Suprapubic skin (tissue), 4 donors: ENCODE measurements at regions not wholly inside any gene's neighbourhood (a gene's known extent, or its start where the extent isn't known, plus 50 kb on each side); places are given as distances from the start of the nearest gene placed in this dataset.

Source experiments
- DNase-seq, 2 donors: peaks; one replicate each; pipeline ENCODE4 v3.0.0-alpha.2; 2019; ENCODE audit warnings: low spot score in 2 of 2
- H3K27ac ChIP-seq: fragments of 200-600 bp; sonication (generic); one replicate; pipeline ENCODE4 v1.5.1; 2019
- H3K27me3 ChIP-seq: fragments of 200-600 bp; sonication (generic); one replicate; pipeline ENCODE4 v1.5.1; 2019
- H3K36me3 ChIP-seq: fragments of 200-600 bp; sonication (generic); one replicate; pipeline ENCODE4 v1.5.1; 2019
- H3K4me1 ChIP-seq: fragments of 200-600 bp; sonication (generic); one replicate; pipeline ENCODE4 v1.5.1; 2019
- H3K4me3 ChIP-seq: fragments of 200-600 bp; sonication (generic); one replicate; pipeline ENCODE4 v1.5.1; 2019; ENCODE audit warnings: mild to moderate bottlenecking
- H3K9me3 ChIP-seq: fragments of 200-600 bp; sonication (generic); one replicate; pipeline ENCODE4 v1.5.1; 2019
- EP300 ChIP-seq: sonication (generic); formaldehyde crosslinking; IDR thresholded peaks from one replicate; pipeline ENCODE4 v1.6.1; 2017; ENCODE audit warnings: antibody characterized with exemption
- POLR2A ChIP-seq, 2 donors: fragments of 450-650 bp; IDR thresholded peaks; one replicate each; pipeline ENCODE4 v1.6.1; 2017; ENCODE audit warnings: antibody characterized with exemption in 2 of 2, mild to moderate bottlenecking in 2 of 2, moderate library complexity in 2 of 2
- POLR2AphosphoS5 ChIP-seq, 3 donors: sonication (generic); formaldehyde crosslinking; IDR thresholded peaks; one replicate each; pipeline ENCODE4 v1.6.1; 2017; ENCODE audit warnings: antibody characterized with exemption in 3 of 3
- WGBS: methylation state at CpG from one replicate; pipeline ENCODE4 v1.1.5; 2018; 5-methylcytosine and 5-hydroxymethylcytosine counted together
- TF ChIP-seq, protein P1 (sequence below), 2 donors: fragments of 200-600 bp in 1 of 2; fragments of 450-650 bp in 1 of 2; sonication (generic) in 1 of 2; IDR thresholded peaks; one replicate each; pipeline ENCODE4 v1.5.1; 2016 to 2019; ENCODE audit warnings: antibody characterized with exemption in 2 of 2, mild to moderate bottlenecking in 1 of 2, moderate library complexity in 1 of 2

DNA sequence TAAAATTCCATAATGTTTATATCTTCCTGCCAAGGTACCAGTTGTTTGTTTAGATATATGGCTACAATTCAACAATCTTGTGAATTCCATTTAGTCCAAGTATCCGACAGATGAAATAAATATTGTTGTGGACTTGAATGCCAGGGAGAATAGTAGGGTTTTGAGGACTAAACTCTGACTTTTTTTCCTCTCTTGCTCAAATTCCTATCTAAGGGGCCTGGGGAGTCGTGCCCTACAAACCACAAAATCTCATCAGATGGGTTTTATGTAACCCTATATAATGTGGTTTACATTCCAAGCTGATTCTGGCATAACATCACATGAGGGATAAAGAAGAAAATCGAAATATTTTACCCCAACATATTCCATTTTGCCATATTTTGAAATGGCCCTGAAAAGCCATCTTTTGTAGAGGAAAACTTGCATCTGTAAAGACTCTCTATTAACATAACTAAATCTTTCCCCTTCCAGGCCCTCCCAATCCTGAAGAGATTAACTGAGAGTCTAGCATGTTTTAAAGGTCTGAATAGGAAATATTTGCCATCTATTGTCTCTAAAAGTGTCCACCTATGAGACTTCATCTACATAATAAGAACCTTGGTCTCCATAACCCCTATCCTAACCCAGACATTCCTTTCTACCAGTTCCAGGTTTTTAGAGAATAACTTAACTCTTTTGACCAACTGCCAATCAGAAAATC, 184.7 kb upstream of the KITLG start:
- Histone ChIP-seq H3K27me3 (no peaks in the 10 kb centered on the region), H3K9me3 (no peaks in the 10 kb centered on the region), H3K4me1 (no peaks in the 10 kb centered on the region), H3K36me3 (no peaks in the 10 kb centered on the region), H3K4me3 (no peak overlapping the region), H3K27ac (no peak overlapping the region)
- DNase-seq = no peak
- TF ChIP-seq EP300 (no peak), POLR2AphosphoS5 (IDR thresholded peaks at IDR 0.05) (no peak), POLR2A (IDR thresholded peaks at IDR 0.05) (no peak)
- TF ChIP-seq, protein P1, sequence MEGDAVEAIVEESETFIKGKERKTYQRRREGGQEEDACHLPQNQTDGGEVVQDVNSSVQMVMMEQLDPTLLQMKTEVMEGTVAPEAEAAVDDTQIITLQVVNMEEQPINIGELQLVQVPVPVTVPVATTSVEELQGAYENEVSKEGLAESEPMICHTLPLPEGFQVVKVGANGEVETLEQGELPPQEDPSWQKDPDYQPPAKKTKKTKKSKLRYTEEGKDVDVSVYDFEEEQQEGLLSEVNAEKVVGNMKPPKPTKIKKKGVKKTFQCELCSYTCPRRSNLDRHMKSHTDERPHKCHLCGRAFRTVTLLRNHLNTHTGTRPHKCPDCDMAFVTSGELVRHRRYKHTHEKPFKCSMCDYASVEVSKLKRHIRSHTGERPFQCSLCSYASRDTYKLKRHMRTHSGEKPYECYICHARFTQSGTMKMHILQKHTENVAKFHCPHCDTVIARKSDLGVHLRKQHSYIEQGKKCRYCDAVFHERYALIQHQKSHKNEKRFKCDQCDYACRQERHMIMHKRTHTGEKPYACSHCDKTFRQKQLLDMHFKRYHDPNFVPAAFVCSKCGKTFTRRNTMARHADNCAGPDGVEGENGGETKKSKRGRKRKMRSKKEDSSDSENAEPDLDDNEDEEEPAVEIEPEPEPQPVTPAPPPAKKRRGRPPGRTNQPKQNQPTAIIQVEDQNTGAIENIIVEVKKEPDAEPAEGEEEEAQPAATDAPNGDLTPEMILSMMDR (IDR thresholded peaks at IDR 0.05) = no peak
- WGBS = 80% methylated on average over 3 of the region's 3 CpGs

DNA sequence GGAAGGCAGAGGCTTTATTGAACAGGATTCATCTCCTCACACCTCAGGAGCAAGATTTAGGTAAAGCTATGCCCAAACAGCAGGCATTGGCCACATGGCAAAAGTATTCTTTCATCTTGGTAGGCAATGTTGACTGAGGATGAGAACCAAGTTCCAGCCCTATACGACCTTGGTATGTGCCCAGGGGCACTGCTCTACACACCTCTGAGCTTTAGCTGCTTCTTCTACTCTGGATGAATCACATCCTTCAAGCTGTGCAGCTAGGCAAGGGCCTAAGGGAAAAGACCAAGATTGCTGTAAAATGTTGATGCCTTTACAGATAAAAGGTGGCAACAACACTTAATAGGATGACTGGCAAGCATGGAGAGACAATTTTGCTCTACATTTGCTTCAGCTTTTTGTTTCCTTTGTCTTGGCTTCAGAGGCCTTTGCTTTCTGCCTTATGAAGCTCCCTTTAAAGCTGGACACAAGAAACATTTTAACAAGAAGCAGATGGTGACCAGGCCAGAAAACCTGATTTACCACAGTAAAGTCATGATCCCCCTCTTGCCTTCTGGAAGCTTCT, 183.3 kb upstream of the KITLG start:
- TF ChIP-seq POLR2AphosphoS5 (IDR thresholded peaks at IDR 0.05) = no peak
- TF ChIP-seq EP300 = no peak
- TF ChIP-seq POLR2A (IDR thresholded peaks at IDR 0.05) = no peak
- TF ChIP-seq, protein P1 (IDR thresholded peaks at IDR 0.05) = no peak
- WGBS = 33% methylated on average over 1 of the region's 1 CpG

DNA sequence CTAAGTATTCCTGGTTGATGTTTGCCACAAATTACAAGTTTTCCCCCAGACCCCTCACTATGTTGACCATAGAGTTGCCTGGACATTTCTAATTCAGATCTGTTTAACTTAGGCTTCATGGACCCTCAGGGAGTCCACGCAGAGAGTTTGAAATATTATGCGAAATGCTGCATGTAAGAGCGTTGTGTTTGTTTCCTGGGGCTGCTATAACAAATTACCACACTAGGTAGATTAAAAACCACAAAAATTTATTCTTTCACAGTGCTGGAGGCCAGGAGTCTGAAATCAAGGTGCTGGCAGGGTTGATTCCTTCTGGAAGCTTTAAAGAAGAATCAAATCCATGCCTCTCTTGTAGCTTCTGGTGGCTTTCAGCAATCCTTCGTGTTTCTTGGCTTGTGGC, 177.9 kb upstream of the KITLG start:
- Histone ChIP-seq H3K9me3 (no peaks in the 10 kb centered on the region), H3K4me3 (no peak overlapping the region), H3K36me3 (no peaks in the 10 kb centered on the region), H3K27me3 (no peaks in the 10 kb centered on the region), H3K27ac (no peak overlapping the region), H3K4me1 (no peaks in the 10 kb centered on the region)
- TF ChIP-seq POLR2AphosphoS5 (IDR thresholded peaks at IDR 0.05) (no peak), POLR2A (IDR thresholded peaks at IDR 0.05) (no peak)
- TF ChIP-seq, protein P1 (IDR thresholded peaks at IDR 0.05) = no peak
- 84% methylated on average over 4 of the region's 4 CpGs for WGBS
- no peak for DNase-seq

More for the DNA sequence above, 183.3 kb upstream of the KITLG start:
- H3K27ac ChIP-seq = no peak overlapping the region
- no peaks in the 10 kb centered on the region for H3K4me1 ChIP-seq
- no peaks in the 10 kb centered on the region for H3K9me3 ChIP-seq
- no peak for DNase-seq
- H3K27me3 ChIP-seq = no peaks in the 10 kb centered on the region
- no peak overlapping the region for H3K4me3 ChIP-seq
- no peaks in the 10 kb centered on the region for H3K36me3 ChIP-seq

DNA sequence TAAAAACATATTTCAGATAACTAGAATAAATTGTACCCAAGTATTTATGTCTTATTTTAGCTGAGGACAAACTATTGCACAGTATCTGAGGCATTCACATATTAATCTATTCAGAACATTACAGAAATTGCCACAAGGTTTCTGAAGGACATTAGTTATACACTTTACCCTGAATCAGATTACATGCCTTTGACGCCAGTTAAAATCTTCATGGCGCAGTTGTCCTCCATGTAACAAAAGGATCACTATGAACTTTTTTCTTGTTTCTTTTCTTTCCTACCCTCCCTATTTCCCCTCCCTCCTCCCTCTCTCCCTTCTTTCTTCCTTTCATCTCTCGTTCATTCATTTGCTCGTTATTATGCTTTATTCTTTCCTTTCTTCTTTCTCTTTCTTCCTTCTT, 176.6 kb upstream of the KITLG start:
- H3K36me3 ChIP-seq = no peaks in the 10 kb centered on the region
- no peak overlapping the region for H3K27ac ChIP-seq
- WGBS = 90% methylated on average over 4 of the region's 4 CpGs
- TF ChIP-seq, protein P1 (IDR thresholded peaks at IDR 0.05) = no peak
- TF ChIP-seq POLR2A (IDR thresholded peaks at IDR 0.05) = no peak
- no peak for TF ChIP-seq EP300
- no peak for TF ChIP-seq POLR2AphosphoS5 (IDR thresholded peaks at IDR 0.05)
- no peaks in the 10 kb centered on the region for H3K9me3 ChIP-seq
- H3K4me3 ChIP-seq = no peak overlapping the region
- H3K4me1 ChIP-seq = no peaks in the 10 kb centered on the region
- no peak for DNase-seq
- H3K27me3 ChIP-seq = no peaks in the 10 kb centered on the region

DNA sequence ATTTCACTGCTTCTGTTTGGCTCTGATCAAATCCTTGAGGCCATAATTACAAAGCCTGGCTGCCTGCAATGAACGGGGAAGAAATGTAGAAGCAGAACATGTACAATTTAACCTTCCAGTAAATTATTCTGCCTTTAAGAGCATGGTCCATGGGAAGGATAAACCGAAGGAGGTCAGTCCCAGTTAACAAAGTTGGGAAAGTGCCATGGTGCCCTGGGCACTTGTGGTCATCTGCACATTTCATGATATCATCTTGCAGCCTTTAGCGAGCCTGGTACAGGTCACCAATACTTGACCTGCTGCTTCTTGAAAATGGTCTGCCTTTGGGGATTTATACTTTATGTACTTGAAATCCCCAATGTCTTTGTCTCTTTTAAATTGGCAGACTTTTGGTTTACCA, 175.9 kb upstream of the KITLG start:
- WGBS = 80% methylated on average over 3 of the region's 3 CpGs
- no peak for TF ChIP-seq EP300
- TF ChIP-seq, protein P1 (IDR thresholded peaks at IDR 0.05) = no peak
- TF ChIP-seq POLR2AphosphoS5 (IDR thresholded peaks at IDR 0.05) = no peak
- Histone ChIP-seq H3K27ac (no peak overlapping the region), H3K27me3 (no peaks in the 10 kb centered on the region), H3K36me3 (no peaks in the 10 kb centered on the region), H3K9me3 (no peaks in the 10 kb centered on the region), H3K4me1 (no peaks in the 10 kb centered on the region), H3K4me3 (no peak overlapping the region)
- no peak for DNase-seq
